Epithelial cell of proximal tubule (primary cell): ENCODE measurements at regions not wholly inside any gene's neighbourhood (a gene's known extent, or its start where the extent isn't known, plus 50 kb on each side); places are given as distances from the start of the nearest gene placed in this dataset.

ENCODE experiments used
- DNase-seq: peaks from one replicate; pipeline ENCODE4 v3.0.0-alpha.2; 2011; ENCODE audit warnings: low read depth
- H3K4me3 ChIP-seq: 2 replicates; pipeline ENCODE4 v1.5.1; 2011; ENCODE audit warnings: low read depth, mild to moderate bottlenecking, low read length
- CTCF ChIP-seq: conservative IDR thresholded peaks from 2 replicates; pipeline ENCODE4 v1.5.1; 2012; ENCODE audit warnings: low read depth, mild to moderate bottlenecking, low read length

- no peak for DNase-seq
- no peak overlapping the region for H3K4me3 ChIP-seq
- TF ChIP-seq CTCF, result no peak
These were observed 462.6 kb upstream of the RUNX1 start for GRCh38 chr21:35511696-35512162.

GRCh38 chr21:35510957-35511695 lies 462.0 kb upstream of the RUNX1 start:
- H3K4me3 ChIP-seq, result no peak overlapping the region
- DNase-seq, result no peak
- TF ChIP-seq CTCF, result no peak

GRCh38 chr21:35510294-35510693 lies 461.2 kb upstream of the RUNX1 start:
- TF ChIP-seq CTCF, result no peak
- DNase-seq, result no peak

GRCh38 chr21:35509001-35509704 lies 460.1 kb upstream of the RUNX1 start:
- no peak for TF ChIP-seq CTCF
- no peak overlapping the region for H3K4me3 ChIP-seq
- no peak for DNase-seq

More at GRCh38 chr21:35510294-35510693, 461.2 kb upstream of the RUNX1 start:
- H3K4me3 ChIP-seq, result no peak overlapping the region

- TF ChIP-seq CTCF, result peak; percentile 16
- no peak for DNase-seq
- H3K4me3 ChIP-seq, result no peak overlapping the region
These were observed 459.2 kb upstream of the RUNX1 start for GRCh38 chr21:35508139-35508888.

- H3K4me3 ChIP-seq, result no peak overlapping the region
- no peak for DNase-seq
- no peak for TF ChIP-seq CTCF
These were observed 458.2 kb upstream of the RUNX1 start for GRCh38 chr21:35507181-35507759.
